ENCODE measurements at regions not wholly inside any gene's neighbourhood (a gene's known extent, or its start where the extent isn't known, plus 50 kb on each side); places are given as distances from the start of the nearest gene placed in this dataset.

DNA sequence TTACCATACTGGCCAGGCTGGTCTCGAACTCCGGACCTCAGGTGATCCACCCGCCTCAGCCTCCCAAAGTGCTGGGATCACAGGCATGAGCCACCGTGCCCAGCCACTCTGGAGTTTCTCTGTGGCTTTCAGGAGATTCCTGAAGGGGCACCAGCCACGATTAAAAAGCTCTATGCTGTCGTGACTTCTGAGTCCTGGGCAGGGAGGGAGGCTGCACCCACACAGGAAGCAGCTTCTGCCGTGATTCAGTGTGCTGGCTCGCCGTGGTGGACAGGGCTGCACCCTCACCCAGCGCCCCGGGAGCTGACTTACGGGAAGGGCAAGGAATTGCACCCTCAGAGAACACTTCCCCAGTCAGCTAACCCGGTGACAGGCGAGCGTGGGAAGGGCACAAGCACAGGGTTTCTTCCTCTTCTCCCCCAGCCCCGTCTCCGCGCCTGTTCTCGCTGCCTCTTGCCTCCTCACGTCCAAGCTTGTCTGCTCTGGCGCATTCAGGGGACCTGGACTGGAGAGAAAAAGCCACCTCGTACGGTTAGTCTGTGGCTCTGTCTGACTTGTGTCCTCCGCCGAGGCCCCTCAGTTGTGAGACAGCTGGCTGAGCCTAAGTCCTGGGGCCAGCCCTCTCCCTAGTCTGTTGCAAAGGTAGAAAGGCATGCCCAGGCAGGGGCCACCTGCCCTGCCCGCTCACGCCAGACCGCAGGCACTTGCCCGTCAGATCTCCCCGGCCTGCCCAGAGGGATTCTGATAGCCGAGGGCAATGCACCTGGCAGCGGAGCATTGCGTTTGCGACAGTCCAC, 145.0 kb downstream of the SEC14L1 start:
- peak overlapping the region; percentile 84 to 94 (median 93) for H3K27ac ChIP-seq
- intact Hi-C loops (cut with DNase I; ENCODE audit: low total_unique reads), result no loop called here
- peaks cover 51 to 83% (median 71%) of the 10 kb centered on the region in 4 donors for H3K4me1 ChIP-seq
- peak overlapping the region in 2 of 4 donors; percentile 6 to 11 for H3K4me3 ChIP-seq
- no peaks in the 10 kb centered on the region for H3K9me3 ChIP-seq
- WGBS, 5 donors, result 32 to 59% (median 37%) methylated on average over 28 to 34 of the region's 34 CpGs
- peak; percentile 75 to 85 for DNase-seq
- peaks cover 0 to 10% (median 7%) of the 10 kb centered on the region in 3 donors for H3K27me3 ChIP-seq
- no peak for TF ChIP-seq EP300 (IDR thresholded peaks at IDR 0.05)
- TF ChIP-seq, protein P1, sequence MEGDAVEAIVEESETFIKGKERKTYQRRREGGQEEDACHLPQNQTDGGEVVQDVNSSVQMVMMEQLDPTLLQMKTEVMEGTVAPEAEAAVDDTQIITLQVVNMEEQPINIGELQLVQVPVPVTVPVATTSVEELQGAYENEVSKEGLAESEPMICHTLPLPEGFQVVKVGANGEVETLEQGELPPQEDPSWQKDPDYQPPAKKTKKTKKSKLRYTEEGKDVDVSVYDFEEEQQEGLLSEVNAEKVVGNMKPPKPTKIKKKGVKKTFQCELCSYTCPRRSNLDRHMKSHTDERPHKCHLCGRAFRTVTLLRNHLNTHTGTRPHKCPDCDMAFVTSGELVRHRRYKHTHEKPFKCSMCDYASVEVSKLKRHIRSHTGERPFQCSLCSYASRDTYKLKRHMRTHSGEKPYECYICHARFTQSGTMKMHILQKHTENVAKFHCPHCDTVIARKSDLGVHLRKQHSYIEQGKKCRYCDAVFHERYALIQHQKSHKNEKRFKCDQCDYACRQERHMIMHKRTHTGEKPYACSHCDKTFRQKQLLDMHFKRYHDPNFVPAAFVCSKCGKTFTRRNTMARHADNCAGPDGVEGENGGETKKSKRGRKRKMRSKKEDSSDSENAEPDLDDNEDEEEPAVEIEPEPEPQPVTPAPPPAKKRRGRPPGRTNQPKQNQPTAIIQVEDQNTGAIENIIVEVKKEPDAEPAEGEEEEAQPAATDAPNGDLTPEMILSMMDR (IDR thresholded peaks at IDR 0.05), result no peak
- TF ChIP-seq POLR2A (IDR thresholded peaks at IDR 0.05), result no peak
- TF ChIP-seq POLR2AphosphoS5 (IDR thresholded peaks at IDR 0.05), result peak in 2 of 3 donors; percentile 57 to 61
- H3K36me3 ChIP-seq, result no peaks in the 10 kb centered on the region

DNA sequence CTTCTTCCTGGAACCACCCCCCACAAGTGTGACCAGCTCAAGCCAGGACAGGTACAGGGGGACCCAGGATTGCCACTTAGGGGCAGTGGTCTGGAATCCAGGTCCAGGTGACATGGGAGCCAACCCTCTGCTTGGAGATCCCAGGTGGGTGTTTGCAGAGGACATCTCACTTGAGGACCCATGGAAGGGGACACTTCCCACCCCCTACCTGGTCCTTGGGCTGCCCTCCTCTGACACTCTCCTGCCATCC, 145.5 kb downstream of the SEC14L1 start:
- peak overlapping the region; percentile 84 to 94 (median 93) for H3K27ac ChIP-seq
- no peak for DNase-seq
- intact Hi-C loops (cut with DNase I; ENCODE audit: low total_unique reads), result no loop called here
- no peak for TF ChIP-seq POLR2AphosphoS5 (IDR thresholded peaks at IDR 0.05)
- TF ChIP-seq EP300 (IDR thresholded peaks at IDR 0.05), result no peak
- no peak for TF ChIP-seq POLR2A (IDR thresholded peaks at IDR 0.05)
- TF ChIP-seq, protein P1 (IDR thresholded peaks at IDR 0.05), result no peak
- H3K4me1 ChIP-seq, result peaks cover 49 to 81% (median 69%) of the 10 kb centered on the region in 4 donors
- H3K27me3 ChIP-seq, result peaks cover 0 to 8% (median 7%) of the 10 kb centered on the region in 3 donors
- peak overlapping the region in 2 of 4 donors; percentile 6 to 11 for H3K4me3 ChIP-seq
- H3K36me3 ChIP-seq, result no peaks in the 10 kb centered on the region
- no peaks in the 10 kb centered on the region for H3K9me3 ChIP-seq

DNA sequence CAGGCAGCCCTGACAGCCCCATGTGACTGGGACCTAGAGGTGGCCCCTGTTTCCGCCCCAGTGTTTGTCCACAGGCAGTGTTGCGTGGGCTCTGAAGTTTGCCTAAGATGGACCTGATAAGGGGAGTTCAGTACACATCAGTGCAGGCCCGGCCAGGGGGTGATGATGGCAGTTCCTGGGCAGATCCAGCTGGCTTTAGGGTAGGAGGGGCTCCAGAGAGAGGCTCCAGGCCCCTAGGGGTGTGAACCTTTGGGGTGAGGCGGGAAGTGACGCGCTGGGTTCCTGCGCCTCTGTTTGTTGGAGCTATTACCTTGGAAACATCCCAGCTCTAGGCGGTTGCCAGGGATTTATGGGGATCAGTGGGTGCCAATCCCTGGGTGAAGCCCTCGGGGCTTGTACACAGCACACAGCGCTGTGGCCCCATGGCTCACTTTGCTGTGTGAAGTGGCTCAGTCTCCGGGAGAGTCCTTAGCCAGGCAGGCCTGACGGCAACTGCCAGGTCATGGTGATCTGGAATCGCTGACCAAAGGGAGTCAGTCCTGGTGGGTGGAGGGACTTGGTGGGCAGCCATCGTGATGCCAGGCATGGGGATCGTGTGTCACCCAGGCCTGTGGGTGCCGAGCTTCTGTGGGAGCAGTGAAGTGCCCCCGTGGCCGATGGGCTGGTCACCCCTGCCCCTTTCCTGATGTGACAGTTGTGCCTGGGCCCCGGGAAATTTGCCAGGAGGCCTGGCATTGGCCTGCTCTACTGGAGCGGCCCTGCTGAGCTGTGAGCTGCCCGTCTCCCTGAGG, 146.1 kb downstream of the SEC14L1 start:
- peak overlapping the region; percentile 84 to 94 (median 93) for H3K27ac ChIP-seq
- intact Hi-C loops (cut with DNase I; ENCODE audit: low total_unique reads), result no loop called here
- WGBS, 5 donors, result 26 to 54% (median 34%) methylated on average over 15 to 21 of the region's 21 CpGs
- no peaks in the 10 kb centered on the region for H3K9me3 ChIP-seq
- H3K36me3 ChIP-seq, result no peaks in the 10 kb centered on the region
- peaks cover 45 to 76% (median 64%) of the 10 kb centered on the region in 4 donors for H3K4me1 ChIP-seq
- TF ChIP-seq POLR2A (IDR thresholded peaks at IDR 0.05) (no peak), POLR2AphosphoS5 (IDR thresholded peaks at IDR 0.05) (peak; percentile 8 to 45 (median 19))
- peak; percentile 88 to 95 for DNase-seq
- H3K4me3 ChIP-seq, result no peak overlapping the region
- H3K27me3 ChIP-seq, result peaks cover 0 to 3% (median 1%) of the 10 kb centered on the region in 3 donors

DNA sequence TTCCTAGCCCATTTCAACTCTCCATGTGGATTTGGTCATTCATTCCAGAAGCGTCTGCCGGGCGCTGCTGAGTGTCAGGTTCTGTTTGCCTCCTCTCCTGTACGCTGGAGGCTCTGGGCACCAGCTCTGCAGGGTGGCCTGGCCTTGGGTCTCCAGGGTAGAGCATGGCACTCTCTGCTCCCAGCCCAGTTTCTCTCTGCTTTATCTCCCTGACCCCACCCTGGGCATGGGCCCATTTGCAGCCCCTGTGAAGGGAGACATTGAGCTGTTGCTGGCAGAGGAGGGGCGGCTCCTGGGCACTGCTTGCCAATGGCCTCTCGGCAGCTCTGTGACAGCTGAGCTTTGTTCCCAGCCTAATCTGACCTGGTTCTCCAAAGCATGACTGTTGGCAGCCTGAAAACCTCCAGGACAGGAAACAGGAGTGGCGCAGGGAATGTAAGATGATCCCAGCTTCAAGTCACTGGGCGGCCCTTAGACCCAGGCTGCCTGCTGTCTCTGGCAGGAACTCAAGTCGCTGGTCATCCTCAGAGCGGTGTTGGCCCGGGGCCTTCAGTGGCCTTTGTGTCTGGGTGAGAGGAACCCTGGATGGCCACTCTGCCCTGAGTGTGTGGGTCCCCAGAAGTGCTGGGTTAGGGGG, 146.8 kb downstream of the SEC14L1 start:
- H3K27ac ChIP-seq, result peak overlapping the region; percentile 84 to 94 (median 93)
- no peak overlapping the region for H3K4me3 ChIP-seq
- WGBS, 5 donors, result 15 to 43% (median 27%) methylated on average over 2 to 11 of the region's 11 CpGs
- no peaks in the 10 kb centered on the region for H3K27me3 ChIP-seq
- no peaks in the 10 kb centered on the region for H3K9me3 ChIP-seq
- peaks cover 45 to 69% (median 59%) of the 10 kb centered on the region in 4 donors for H3K4me1 ChIP-seq
- peak; percentile 80 to 83 for DNase-seq
- no peaks in the 10 kb centered on the region for H3K36me3 ChIP-seq
- intact Hi-C loops (cut with DNase I; ENCODE audit: low total_unique reads), result no loop called here
- peak in 2 of 3 donors; percentile 70 to 78 for TF ChIP-seq POLR2AphosphoS5 (IDR thresholded peaks at IDR 0.05)
- TF ChIP-seq POLR2A (IDR thresholded peaks at IDR 0.05), result peak in 1 of 4 donors; percentile 30
- TF ChIP-seq EP300 (IDR thresholded peaks at IDR 0.05), result no peak
- TF ChIP-seq, protein P1 (IDR thresholded peaks at IDR 0.05), result no peak

Data from stomach (tissue), 8 donors.